ENCODE measurements at regions not wholly inside any gene's neighbourhood (a gene's known extent, or its start where the extent isn't known, plus 50 kb on each side); places are given as distances from the start of the nearest gene placed in this dataset.

DNA sequence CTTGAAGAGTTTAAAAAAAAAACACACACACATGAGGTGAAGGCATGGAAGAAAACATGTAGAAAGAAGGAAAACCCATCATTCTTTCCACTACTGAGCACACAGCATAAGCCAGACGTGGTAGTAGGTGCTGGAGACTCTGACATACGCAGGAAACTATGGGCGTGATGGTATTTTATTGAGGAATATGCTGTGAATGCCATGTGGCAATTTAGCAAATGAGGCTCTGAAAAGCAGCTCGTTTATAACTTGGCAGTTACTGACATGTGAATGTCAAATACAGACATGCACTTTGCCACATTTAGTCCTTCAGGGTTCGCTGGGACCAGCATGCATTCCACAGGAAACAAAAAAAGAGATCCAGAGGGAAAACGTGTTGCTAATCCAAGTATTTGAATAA is 74.3 kb upstream of the IFNAR2 start:
- DNase-seq (ENCODE audit: low read depth): no peak

DNA sequence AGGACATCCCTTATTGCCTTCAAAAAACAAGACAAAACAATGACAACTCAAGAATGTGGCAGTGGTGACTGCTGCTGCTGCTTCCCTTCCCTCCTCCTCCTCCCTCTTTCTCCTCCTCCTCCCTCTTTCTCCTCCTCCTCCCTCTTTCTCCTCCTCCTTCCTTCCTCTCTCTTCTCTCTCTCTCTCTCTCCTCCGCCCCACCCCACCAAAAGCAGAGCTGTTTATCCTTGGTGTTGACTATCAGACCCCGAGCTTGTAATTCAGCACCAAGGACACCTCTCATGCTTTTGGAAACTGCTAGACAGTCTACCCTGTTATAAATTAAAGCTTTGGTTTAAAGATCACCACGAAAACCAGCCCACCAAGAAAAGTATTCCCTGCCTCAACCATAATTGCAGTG is 72.4 kb upstream of the IFNAR2 start:
- DNase-seq (ENCODE audit: low read depth): no peak

DNA sequence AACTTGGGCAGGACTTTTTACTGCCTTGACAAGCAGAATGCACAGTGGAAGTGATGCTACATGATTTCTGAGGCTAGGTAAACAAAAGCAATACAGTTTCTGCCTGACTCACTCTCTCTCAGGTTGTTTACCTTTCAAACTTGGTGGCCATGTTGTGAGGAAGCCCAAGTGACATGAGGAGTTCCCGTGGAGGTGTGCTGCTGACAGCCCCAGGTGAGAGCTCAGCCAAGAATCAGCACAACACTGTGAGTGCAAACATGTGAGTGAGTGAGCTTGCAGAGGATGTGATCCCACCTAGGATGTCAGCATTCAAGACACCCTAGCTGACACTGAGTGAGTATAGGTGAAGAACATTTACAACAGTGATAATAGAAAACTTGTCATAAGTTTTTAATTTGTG is 71.1 kb upstream of the IFNAR2 start:
- DNase-seq (ENCODE audit: low read depth): no peak

DNA sequence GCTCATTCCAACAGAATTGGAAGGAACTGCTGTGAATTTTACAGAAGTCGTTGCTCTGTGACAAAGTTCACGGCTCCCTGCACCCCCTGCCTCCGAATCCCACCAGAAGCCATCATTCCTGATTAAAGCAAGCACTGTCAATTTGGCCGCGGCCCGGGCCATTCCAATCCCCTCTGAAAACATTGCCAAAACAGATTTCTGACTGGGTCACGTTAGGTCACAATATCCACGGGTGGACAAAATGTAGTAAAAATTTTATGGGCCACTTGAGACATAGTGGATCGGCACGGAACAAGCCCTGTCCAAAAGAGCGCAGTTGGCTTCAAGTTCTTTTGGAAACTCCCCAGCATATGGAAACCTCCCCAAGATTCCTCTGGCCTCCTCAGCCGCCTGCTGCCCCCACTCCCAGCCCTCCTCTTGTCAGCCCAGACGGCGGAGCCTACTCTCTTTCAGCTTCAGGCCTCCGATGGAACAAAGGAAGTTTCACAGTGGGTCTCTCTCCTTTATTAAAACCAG is 67.2 kb upstream of the IFNAR2 start:
- no peak for DNase-seq (ENCODE audit: low read depth)

DNA sequence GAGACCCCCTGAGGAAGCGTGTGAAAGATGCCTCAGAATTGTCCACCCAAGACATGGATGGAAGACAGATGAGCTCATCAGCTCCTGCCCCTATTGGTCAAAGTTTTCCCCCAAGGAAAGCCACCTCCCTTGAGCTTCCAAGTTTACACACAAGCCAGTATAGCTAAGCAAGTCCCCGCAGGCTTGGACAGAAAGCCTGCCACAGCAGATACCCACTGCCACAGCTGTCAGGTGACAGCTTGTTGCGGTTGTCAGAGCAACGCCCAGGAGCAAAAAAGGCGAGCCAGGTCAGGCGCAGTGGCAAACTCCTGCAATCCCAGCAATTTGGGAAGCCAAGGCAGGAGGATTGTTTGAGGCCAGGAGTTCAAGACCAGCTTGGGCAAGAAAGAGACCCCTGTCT is 60.9 kb upstream of the IFNAR2 start:
- no peak for DNase-seq (ENCODE audit: low read depth)

DNA sequence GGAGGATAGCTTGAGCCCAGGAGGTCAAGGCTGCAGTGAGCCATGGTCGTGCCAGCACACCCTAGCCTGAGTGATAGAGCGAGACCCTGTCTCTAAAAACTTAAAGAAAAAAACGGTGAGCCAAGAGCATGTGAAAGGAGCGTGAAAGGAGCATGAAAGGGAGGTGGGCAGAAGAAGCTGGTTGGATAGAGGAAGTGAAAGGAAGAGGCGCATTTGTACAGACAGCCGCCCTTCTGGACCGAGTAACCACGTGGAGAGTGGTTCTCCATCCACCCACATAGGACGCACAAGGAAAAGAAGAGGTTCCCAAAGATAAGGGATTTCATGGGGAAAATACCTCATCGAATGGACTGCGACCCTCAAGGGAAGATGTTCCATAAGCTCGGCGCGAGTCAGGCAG is 60.4 kb upstream of the IFNAR2 start:
- DNase-seq (ENCODE audit: low read depth): no peak

DNA sequence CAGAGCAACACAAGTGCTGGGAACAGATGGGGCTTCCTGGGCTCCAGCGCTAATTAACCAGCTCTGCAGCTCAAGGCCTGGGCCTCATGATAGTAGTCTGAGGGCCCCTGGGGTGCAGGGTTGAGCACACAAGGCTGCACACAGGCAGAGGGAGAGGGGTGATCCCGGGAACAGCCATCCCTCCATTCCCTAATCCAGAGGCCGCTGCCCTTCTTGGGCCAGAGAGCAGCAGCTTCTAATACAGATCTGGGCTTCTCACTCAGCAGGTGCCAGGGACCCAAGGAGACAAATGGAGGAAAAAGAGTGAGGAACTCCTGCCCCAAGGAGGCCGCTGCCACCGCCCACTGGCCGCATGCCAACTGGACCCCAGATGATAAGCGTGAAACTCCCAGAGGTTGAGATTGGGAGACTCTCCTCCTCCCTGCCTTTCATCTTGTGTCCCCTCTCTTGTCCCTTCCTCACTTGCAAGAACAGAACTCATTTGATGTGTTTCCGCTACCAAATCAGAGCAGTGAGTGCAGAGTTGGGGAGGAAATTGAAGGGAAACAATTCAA is 58.0 kb upstream of the IFNAR2 start:
- no peak for DNase-seq (ENCODE audit: low read depth)

DNA sequence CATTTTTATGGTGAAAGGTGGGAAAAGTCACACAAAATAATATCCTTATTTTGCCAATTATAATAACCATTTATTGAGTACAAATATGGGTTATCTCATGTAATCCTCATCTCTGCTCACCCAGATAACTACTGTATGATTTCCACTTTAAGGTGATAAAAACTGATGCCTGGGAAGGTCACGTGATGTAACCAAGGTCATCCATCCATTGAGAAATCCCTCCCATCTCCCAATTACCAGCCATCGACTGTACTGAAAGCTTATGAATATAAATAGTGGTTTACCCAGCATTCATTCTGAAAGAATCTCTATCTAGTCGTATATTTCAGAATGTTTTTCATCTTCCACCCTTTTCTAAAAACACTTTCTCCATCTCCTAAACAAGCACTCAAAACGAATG is 55.0 kb upstream of the IFNAR2 start:
- DNase-seq (ENCODE audit: low read depth): no peak

All from stromal cell of bone marrow (primary cell).